NCI-H2081 treated with DMSO at 0.1 percent for 48 hours (cell line): ENCODE measurements at regions not wholly inside any gene's neighbourhood (a gene's known extent, or its start where the extent isn't known, plus 50 kb on each side); places are given as distances from the start of the nearest gene placed in this dataset.

Experiments
- DNase-seq: peaks from one replicate; lab custom pipeline; 2025; lab: John Stamatoyannopoulos, UW

- DNase-seq = no peak
These were observed 60.9 kb upstream of the TMED7 start for GRCh38 chr5:115686738-115687074.

DNA sequence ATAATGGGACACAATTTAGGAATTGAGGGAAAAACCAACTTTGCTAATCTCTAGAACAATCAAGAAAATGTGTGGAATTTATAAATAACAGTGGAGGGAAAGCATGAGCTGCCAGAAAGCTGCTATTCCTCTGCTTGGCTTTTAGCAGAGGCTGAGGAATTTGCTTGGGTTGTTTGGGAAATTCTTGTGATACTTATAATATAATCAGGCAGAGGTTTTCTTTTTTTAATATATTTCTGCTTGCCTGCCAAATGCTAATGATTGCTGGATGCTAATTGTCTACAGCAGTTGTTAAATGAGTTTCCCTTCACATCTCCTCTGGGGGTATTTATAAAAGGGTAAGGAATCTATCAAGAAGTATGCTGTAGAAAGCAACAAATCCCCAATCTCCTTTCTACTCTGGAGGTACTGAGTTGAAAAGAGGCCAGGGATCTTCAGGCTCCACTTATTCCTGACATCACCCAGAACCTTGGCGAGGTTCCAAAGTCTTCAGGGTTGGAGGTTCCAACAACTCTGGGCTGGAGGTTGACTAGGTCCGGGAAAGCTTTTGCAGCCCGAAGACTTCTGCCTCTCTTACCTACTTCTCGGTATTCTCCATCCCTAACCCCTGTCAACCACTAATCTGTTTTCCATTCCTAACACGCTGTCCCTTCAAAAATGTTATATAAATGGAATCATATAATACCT lies 60.4 kb upstream of the TMED7 start:
- no peak for DNase-seq

DNA sequence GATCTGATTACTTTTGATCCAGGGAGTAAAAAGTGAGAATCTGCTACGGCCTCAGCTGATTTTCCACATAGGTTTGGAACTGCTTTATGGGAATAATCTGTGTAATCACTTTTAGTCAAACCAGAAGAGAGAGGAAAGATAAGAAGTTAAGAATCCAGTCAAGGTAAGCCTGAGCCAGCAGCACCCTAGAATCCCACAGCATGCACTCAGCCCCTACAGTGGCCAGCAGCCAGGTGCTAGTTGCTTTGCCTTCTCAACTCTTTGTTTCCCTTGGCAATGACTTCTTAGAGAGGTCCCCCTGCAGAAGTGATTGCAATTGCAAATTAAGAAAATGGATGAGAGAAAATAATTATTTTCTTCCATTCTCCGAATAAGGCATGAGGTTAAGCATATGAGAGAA lies 59.7 kb upstream of the TMED7 start:
- no peak for DNase-seq

GRCh38 chr5:115684513-115685037 lies 58.7 kb upstream of the TMED7 start:
- no peak for DNase-seq

DNA sequence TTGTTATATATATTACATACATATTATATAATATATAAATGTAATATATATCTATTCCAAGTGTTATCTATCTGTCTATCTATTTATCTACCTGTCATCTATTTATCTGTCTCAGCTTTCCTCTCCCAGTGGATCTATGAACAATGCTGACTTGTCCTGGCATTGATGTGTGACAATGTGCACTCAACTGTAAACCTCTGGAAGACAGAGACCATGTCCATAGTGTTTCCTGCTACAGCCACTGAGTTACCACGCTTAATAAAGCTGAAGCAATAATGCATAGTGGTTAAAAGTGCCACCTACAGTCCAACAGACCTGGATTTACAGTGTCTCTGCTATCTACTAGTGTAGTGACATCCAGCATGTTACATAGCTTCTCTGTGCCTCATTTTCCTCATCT lies 57.2 kb upstream of the TMED7 start:
- DNase-seq = no peak
